ENCODE measurements at regions not wholly inside any gene's neighbourhood (a gene's known extent, or its start where the extent isn't known, plus 50 kb on each side); places are given as distances from the start of the nearest gene placed in this dataset.
A peak's percentile ranks its signal among the peaks of the same experiment; 100 is the strongest.

DNA sequence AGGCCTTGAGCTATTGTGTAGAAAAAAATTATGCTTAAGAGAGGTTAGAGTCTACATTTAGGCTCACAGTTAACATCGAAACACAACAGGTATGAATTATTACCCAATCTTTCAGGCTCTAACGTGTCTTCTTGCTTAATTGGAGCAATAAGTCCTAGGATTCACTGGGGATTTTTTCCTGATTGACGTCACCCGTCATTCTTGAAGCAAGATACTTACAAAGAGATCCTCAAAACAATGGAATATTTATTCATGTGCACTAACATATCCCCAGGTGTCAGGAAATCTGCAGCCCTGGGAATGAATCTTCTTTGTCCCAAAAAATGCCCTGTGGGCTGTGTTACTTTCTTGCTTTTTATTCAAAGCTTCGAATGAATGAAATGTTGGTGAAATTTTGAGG is 413.5 kb downstream of the NFIB start:
- TF ChIP-seq, protein P1, sequence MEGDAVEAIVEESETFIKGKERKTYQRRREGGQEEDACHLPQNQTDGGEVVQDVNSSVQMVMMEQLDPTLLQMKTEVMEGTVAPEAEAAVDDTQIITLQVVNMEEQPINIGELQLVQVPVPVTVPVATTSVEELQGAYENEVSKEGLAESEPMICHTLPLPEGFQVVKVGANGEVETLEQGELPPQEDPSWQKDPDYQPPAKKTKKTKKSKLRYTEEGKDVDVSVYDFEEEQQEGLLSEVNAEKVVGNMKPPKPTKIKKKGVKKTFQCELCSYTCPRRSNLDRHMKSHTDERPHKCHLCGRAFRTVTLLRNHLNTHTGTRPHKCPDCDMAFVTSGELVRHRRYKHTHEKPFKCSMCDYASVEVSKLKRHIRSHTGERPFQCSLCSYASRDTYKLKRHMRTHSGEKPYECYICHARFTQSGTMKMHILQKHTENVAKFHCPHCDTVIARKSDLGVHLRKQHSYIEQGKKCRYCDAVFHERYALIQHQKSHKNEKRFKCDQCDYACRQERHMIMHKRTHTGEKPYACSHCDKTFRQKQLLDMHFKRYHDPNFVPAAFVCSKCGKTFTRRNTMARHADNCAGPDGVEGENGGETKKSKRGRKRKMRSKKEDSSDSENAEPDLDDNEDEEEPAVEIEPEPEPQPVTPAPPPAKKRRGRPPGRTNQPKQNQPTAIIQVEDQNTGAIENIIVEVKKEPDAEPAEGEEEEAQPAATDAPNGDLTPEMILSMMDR (IDR thresholded peaks at IDR 0.05), result no peak
- TF ChIP-seq POLR2AphosphoS5 (IDR thresholded peaks at IDR 0.05; ENCODE audit: insufficient read depth in 1 of 2, low read depth in 1 of 2), result peak in 1 of 2 donors; percentile 45

All from vagina (tissue), 2 donors.